Limb (tissue), 2 donors: ENCODE measurements at regions not wholly inside any gene's neighbourhood (a gene's known extent, or its start where the extent isn't known, plus 50 kb on each side); places are given as distances from the start of the nearest gene placed in this dataset.
"Not testable (repeated sequence)": the region's sequence is repeated elsewhere in the genome, so short reads cannot be mapped to it uniquely, and the experiment has no call there.

Experiments
- DNase-seq, 2 donors: peaks; one replicate each; pipeline ENCODE4 v3.0.0-alpha.2; 2016; ENCODE audit errors: extremely low spot score in 2 of 2

- not testable (repeated sequence) for DNase-seq
Measured at GRCh38 chr12:86970595-86970994, 714.4 kb upstream of the MGAT4C start.

DNA sequence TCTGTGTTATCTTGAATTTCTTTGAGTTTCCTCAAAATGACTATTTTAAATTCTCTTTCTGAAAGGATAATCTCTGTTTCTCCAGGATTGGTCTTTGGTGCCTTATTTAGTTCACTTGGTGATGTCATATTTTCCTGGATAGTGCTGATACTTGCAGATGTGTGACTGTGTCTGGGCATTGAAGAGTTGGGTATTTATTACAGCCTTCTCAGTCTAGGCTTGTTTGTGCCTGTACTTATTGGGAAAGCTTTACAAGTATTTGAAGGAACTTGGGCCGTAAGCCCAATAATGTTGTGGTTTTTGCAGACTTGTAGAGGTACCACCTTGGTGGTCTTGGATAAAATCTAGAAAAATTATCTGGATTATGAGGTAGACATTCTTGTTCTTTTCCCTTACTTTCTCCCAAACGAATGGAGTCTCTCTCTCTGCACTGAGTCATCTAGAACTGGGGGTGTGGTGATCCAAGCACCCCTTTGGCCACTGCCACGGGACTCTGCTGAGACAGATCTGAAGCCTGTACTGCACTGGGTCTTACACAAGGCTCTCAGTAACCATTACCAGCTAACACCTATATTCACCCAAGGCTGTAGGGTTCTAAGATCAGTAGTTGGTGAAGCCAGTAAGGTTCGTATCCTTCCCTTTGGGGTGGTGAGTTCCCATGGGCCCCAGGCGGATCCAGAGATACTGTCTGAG lies 703.7 kb upstream of the MGAT4C start:
- no peak for DNase-seq

GRCh38 chr12:86950444-86950843 lies 694.3 kb upstream of the MGAT4C start:
- no peak for DNase-seq

DNA sequence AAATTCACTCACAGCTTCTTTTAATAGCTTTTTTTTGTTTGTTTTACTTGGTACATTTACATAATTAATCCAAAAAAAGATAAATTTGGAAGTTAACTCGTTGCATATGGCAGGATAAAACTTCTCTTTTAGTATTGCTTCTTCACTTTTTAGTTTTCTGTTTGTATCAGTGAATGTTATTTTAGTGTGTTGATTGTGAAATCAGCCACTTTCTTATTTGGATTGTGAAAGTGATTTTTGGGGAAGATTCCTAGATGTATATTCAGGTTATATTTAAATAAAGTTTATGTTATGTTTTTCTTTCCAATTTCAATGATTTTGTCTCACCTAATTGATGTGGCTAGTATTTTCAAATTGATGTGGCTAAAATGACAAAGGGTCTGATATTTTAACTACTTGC lies 693.9 kb upstream of the MGAT4C start:
- no peak for DNase-seq

DNA sequence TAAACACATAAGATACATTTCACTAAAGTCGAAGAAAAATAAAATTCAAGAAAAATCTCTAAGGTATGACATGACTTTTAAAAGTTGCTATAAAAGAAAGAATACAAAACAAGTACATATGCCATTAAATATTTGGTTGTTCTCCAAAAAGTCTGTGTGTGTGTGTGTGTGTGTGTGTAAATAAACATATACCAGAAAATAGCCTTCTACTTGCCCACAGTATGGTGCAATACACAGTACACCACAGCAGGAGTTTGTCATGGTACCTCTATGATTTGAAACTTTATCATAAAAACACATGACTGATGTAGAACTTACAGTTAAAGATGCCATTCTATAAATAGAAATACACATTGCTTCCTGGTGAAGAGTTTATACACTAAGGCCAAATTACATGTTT lies 692.7 kb upstream of the MGAT4C start:
- no peak for DNase-seq

- no peak for DNase-seq
Measured at GRCh38 chr12:86945685-86946196, 689.5 kb upstream of the MGAT4C start.

GRCh38 chr12:86944197-86944819 lies 688.1 kb upstream of the MGAT4C start:
- not testable (repeated sequence) for DNase-seq

- DNase-seq, result no peak
Measured at GRCh38 chr12:86931714-86932113, 675.5 kb upstream of the MGAT4C start.

GRCh38 chr12:86929962-86930361 lies 673.8 kb upstream of the MGAT4C start:
- DNase-seq, result no peak

- no peak for DNase-seq
Measured at GRCh38 chr12:86917121-86917520, 660.9 kb upstream of the MGAT4C start.

GRCh38 chr12:86914721-86915120 lies 658.5 kb upstream of the MGAT4C start:
- DNase-seq, result no peak

DNA sequence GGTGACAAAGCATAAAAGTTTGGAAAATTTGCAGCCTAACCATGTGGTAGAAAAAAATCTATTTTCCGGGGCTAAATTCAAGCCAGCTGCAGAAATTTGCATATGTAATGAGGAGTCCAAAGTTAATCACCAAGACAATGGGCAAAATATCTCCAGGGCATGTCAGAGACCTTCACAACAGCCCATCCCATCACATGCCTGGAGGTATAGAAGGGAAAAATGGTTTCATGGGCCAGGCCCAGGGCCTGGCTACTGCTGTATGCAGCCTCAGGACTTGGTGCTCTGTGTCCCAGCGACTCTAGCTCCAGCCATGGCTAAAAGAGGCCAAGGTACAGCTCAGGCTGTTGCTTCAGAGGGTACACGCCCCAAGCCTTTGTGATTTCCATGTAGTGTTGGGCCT lies 655.8 kb upstream of the MGAT4C start:
- DNase-seq, result no peak

GRCh38 chr12:86903159-86903558 lies 647.0 kb upstream of the MGAT4C start:
- no peak for DNase-seq

GRCh38 chr12:86860776-86861175 lies 604.6 kb upstream of the MGAT4C start:
- no peak for DNase-seq

GRCh38 chr12:86852451-86852850 lies 596.3 kb upstream of the MGAT4C start:
- no peak for DNase-seq

GRCh38 chr12:86838711-86839110 lies 582.5 kb upstream of the MGAT4C start:
- DNase-seq, result peak in 1 of 2 donors; percentile 55

DNA sequence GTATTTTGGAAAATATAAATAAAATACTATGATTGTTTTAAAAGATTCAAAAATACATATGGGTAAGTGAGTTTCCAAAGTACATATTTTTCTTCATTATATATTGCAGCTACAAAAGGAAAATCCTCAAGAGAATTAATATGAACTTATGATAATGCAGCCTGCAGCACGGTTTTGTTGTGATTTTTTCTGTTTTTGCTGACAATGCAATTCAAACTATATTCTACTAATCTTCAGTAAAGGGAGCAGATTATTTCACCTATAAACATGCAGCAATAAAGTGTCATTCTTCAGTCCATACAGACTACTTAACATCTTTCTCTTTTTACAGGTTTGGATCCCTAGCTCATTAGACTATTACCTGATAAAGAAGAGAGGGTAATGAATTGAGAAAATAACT lies 582.1 kb upstream of the MGAT4C start:
- DNase-seq, result no peak

DNA sequence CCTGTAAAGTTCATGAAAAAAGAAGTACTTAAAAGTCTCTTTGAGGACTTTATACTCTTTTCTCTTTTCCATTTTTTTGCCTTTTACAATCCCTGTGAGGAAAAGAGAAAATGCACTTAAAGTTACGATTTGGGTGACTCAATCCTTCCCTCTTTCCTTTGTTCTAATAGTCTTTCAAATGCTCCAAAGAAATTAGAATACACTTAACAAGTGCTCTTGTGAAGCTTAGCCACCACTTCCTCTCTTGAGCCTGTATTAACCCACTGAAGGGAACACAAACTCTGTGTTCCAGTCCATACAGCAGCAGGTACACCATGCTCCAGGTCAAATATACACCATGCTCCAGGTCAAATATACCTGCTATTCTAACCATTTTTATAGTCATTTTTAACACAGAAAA lies 581.1 kb upstream of the MGAT4C start:
- DNase-seq, result no peak

DNA sequence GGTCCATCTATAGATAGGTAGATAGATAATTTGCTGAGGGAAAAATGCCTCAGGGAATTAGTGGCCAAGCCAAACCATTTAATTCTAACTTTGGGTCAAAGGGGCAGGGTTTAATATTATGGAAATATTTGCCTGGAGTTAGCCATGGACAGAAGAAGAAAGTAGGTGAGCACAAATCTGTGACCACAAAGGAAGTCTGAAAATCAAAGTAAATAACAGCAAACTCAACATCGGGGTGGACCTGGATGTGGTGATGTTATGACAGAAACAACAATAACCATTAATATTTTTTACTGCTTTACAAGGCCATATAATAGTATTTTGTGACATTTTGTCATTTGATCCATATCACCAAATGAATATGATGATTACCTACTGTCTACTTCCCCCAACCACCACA lies 578.0 kb upstream of the MGAT4C start:
- DNase-seq, result no peak

DNA sequence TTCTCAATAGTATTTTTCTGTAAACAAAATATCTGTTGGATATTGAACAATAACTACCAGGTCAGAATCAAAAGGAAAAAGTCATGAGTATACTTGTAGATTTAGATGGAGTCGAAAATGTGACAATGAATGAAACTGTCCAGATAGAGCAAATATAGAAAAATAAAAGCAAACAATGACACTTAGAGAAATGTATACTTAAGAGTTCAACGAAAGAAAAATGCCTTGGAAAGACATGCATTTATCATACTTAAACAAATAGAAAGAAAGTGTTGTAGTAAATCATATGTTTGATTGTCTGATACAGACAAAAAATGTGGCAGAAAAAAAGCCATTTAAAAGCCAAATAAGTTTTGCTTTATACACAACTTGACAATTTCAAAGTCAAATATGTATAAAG lies 571.2 kb upstream of the MGAT4C start:
- DNase-seq, result no peak

GRCh38 chr12:86826051-86826450 lies 569.9 kb upstream of the MGAT4C start:
- DNase-seq, result no peak

DNA sequence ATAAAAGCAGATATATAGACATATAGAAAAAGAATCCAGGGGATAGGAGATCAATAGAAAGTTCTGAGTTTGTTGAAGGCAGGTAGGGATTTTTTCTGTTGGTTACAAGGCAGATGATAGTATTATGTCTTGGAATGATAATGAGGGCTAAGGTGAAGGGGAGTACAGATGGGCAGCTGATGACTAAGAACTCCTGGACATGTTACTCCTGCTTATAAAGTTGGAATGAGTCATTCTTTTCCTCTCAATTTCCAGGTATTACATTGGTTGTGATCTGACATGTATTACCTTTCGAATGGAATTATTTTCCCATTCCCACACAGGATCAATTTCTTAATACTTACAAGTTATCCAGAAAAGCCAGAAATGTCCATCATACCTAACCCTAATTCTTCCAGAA lies 545.2 kb upstream of the MGAT4C start:
- no peak for DNase-seq

- no peak for DNase-seq
Measured at GRCh38 chr12:86799616-86800015, 543.4 kb upstream of the MGAT4C start.
